Loucy (cell line): ENCODE measurements at regions not wholly inside any gene's neighbourhood (a gene's known extent, or its start where the extent isn't known, plus 50 kb on each side); places are given as distances from the start of the nearest gene placed in this dataset.

Source experiments
- CTCF ChIP-seq: fragments of 200-600 bp; sonication (generic); conservative IDR thresholded peaks from 2 replicates; pipeline ENCODE4 v1.5.1; 2014; ENCODE audit warnings: mild to moderate bottlenecking, antibody characterized with exemption, low read length
- EZH2phosphoT487 ChIP-seq: fragments of 200-600 bp; IDR thresholded peaks from 2 replicates; pipeline ENCODE4 v1.6.1; 2018; ENCODE audit warnings: antibody characterized with exemption, mild to moderate bottlenecking, moderate library complexity, borderline replicate concordance

GRCh38 chrX:3425031-3425430 is 78.6 kb upstream of the MXRA5 start:
- TF ChIP-seq CTCF: no peak
- no peak for TF ChIP-seq EZH2phosphoT487
